ENCODE measurements at regions not wholly inside any gene's neighbourhood (a gene's known extent, or its start where the extent isn't known, plus 50 kb on each side); places are given as distances from the start of the nearest gene placed in this dataset.

GRCh38 chr4:33381816-33382215 is 2661.6 kb downstream of the PCDH7 start:
- intact Hi-C loops (cut with DNase I): no loop called here
- DNase-seq (ENCODE audit: missing footprints) (no peak), ATAC-seq (no peak)

GRCh38 chr4:33386764-33387163 is 2666.6 kb downstream of the PCDH7 start:
- intact Hi-C loops (cut with DNase I): no loop called here
- ATAC-seq (no peak), DNase-seq (ENCODE audit: missing footprints) (no peak)

GRCh38 chr4:33390976-33391375 is 2670.8 kb downstream of the PCDH7 start:
- ATAC-seq (no peak), DNase-seq (ENCODE audit: missing footprints) (no peak)
- intact Hi-C loops (cut with DNase I): no loop called here

GRCh38 chr4:33395731-33396485 is 2675.7 kb downstream of the PCDH7 start:
- ATAC-seq: no peak
- intact Hi-C loops (cut with DNase I): no loop called here
- DNase-seq (ENCODE audit: missing footprints): no peak

- no peak for ATAC-seq
- intact Hi-C loops (cut with DNase I): no loop called here
- no peak for DNase-seq (ENCODE audit: missing footprints)
Measured at GRCh38 chr4:33400504-33400903, 2680.3 kb downstream of the PCDH7 start.

GRCh38 chr4:33407496-33407895 is 2687.3 kb downstream of the PCDH7 start:
- ATAC-seq (no peak), DNase-seq (ENCODE audit: missing footprints) (no peak)
- intact Hi-C loops (cut with DNase I): no loop called here

GRCh38 chr4:33411182-33411581 is 2691.0 kb downstream of the PCDH7 start:
- no peak for DNase-seq (ENCODE audit: missing footprints)
- no peak for ATAC-seq
- intact Hi-C loops (cut with DNase I): no loop called here

GRCh38 chr4:33421887-33422286 is 2701.7 kb downstream of the PCDH7 start:
- intact Hi-C loops (cut with DNase I): no loop called here
- DNase-seq (ENCODE audit: missing footprints): no peak

GRCh38 chr4:33422656-33423055 is 2702.5 kb downstream of the PCDH7 start:
- DNase-seq (ENCODE audit: missing footprints) (no peak), ATAC-seq (no peak)
- intact Hi-C loops (cut with DNase I): no loop called here

More at GRCh38 chr4:33421887-33422286, 2701.7 kb downstream of the PCDH7 start:
- no peak for ATAC-seq

GRCh38 chr4:33425936-33426335 is 2705.8 kb downstream of the PCDH7 start:
- intact Hi-C loops (cut with DNase I): no loop called here
- ATAC-seq (no peak), DNase-seq (ENCODE audit: missing footprints) (no peak)

- ATAC-seq: no peak
- DNase-seq (ENCODE audit: missing footprints): no peak
- intact Hi-C loops (cut with DNase I): no loop called here
Measured at GRCh38 chr4:33427676-33428075, 2707.5 kb downstream of the PCDH7 start.

- DNase-seq (ENCODE audit: missing footprints) (no peak), ATAC-seq (no peak)
- intact Hi-C loops (cut with DNase I): no loop called here
Measured at GRCh38 chr4:33429971-33430370, 2709.8 kb downstream of the PCDH7 start.

GRCh38 chr4:33437406-33437805 is 2717.2 kb downstream of the PCDH7 start:
- DNase-seq (ENCODE audit: missing footprints): no peak
- intact Hi-C loops (cut with DNase I): no loop called here
- ATAC-seq: no peak

GRCh38 chr4:33446953-33447352 is 2726.8 kb downstream of the PCDH7 start:
- ATAC-seq: no peak
- intact Hi-C loops (cut with DNase I): no loop called here

GRCh38 chr4:33448948-33449347 is 2728.8 kb downstream of the PCDH7 start:
- intact Hi-C loops (cut with DNase I): no loop called here
- no peak for DNase-seq (ENCODE audit: missing footprints)
- no peak for ATAC-seq

More at GRCh38 chr4:33446953-33447352, 2726.8 kb downstream of the PCDH7 start:
- no peak for DNase-seq (ENCODE audit: missing footprints)

GRCh38 chr4:33453436-33453835 is 2733.3 kb downstream of the PCDH7 start:
- intact Hi-C loops (cut with DNase I): no loop called here
- ATAC-seq (no peak), DNase-seq (ENCODE audit: missing footprints) (no peak)

GRCh38 chr4:33453916-33454315 is 2733.7 kb downstream of the PCDH7 start:
- intact Hi-C loops (cut with DNase I): no loop called here
- ATAC-seq (no peak), DNase-seq (ENCODE audit: missing footprints) (no peak)

GRCh38 chr4:33465565-33465964 is 2745.4 kb downstream of the PCDH7 start:
- DNase-seq (ENCODE audit: missing footprints): no peak
- no peak for ATAC-seq
- intact Hi-C loops (cut with DNase I): no loop called here

GRCh38 chr4:33467291-33467690 is 2747.1 kb downstream of the PCDH7 start:
- ATAC-seq (no peak), DNase-seq (ENCODE audit: missing footprints) (no peak)
- intact Hi-C loops (cut with DNase I): no loop called here

GRCh38 chr4:33470805-33471204 is 2750.6 kb downstream of the PCDH7 start:
- ATAC-seq (no peak), DNase-seq (ENCODE audit: missing footprints) (no peak)
- intact Hi-C loops (cut with DNase I): no loop called here

- intact Hi-C loops (cut with DNase I): no loop called here
- ATAC-seq (no peak), DNase-seq (ENCODE audit: missing footprints) (no peak)
Measured at GRCh38 chr4:33477715-33478114, 2757.5 kb downstream of the PCDH7 start.
